Breast epithelium (tissue), 4 donors: ENCODE measurements at regions not wholly inside any gene's neighbourhood (a gene's known extent, or its start where the extent isn't known, plus 50 kb on each side); places are given as distances from the start of the nearest gene placed in this dataset.

Experiments
- DNase-seq, 2 donors: peaks; one replicate each; pipeline ENCODE4 v3.0.0-alpha.2; 2019; ENCODE audit warnings: low spot score in 2 of 2
- H3K27ac ChIP-seq, 2 donors: fragments of 200-600 bp; sonication (generic) in 1 of 2; one replicate each; pipeline ENCODE4 v1.5.1; 2016 to 2019; ENCODE audit warnings: mild to moderate bottlenecking in 1 of 2
- H3K27me3 ChIP-seq, 2 donors: fragments of 200-600 bp; sonication (generic) in 1 of 2; one replicate each; pipeline versions ENCODE4 v1.5.1 to v1.6.0; 2017 to 2019; ENCODE audit warnings: control low read depth in 1 of 2, mild to moderate bottlenecking in 1 of 2
- H3K36me3 ChIP-seq: fragments of 200-600 bp; one replicate; pipeline ENCODE4 v1.5.1; 2019
- H3K4me1 ChIP-seq, 2 donors: fragments of 200-600 bp; sonication (generic); one replicate each; pipeline ENCODE4 v1.5.1; 2016 to 2019; ENCODE audit warnings: control low read depth in 1 of 2
- H3K4me3 ChIP-seq, 3 donors: fragments of 200-600 bp; sonication (generic); 1 replicate in 2 of 3; 2 replicates in 1 of 3; pipeline ENCODE4 v1.5.1; 2016 to 2019; ENCODE audit warnings: mild to moderate bottlenecking in 3 of 3, moderate library complexity in 2 of 3
- H3K9me3 ChIP-seq, 2 donors: fragments of 200-600 bp; sonication (generic) in 1 of 2; one replicate each; pipeline ENCODE4 v1.5.1; 2016 to 2019; ENCODE audit warnings: control low read depth in 1 of 2
- CTCF ChIP-seq, 3 donors: fragments of 450-650 bp; IDR thresholded peaks; one replicate each; pipeline ENCODE4 v1.5.1; 2016 to 2017; ENCODE audit warnings: antibody characterized with exemption in 3 of 3, mild to moderate bottlenecking in 3 of 3, moderate library complexity in 3 of 3
- POLR2A ChIP-seq: fragments of 450-650 bp; IDR thresholded peaks from one replicate; pipeline ENCODE4 v1.6.1; 2016; ENCODE audit warnings: antibody characterized with exemption, mild to moderate bottlenecking, moderate library complexity
- POLR2AphosphoS5 ChIP-seq, 3 donors: sonication (generic); formaldehyde crosslinking; IDR thresholded peaks; one replicate each; pipeline ENCODE4 v1.6.1; 2017; ENCODE audit warnings: antibody characterized with exemption in 3 of 3
- intact Hi-C: fragments of 100-400 bp; cut with DNase I; formaldehyde crosslinking; loops from one replicate; pipeline ENCODE4 v1.15.1; 2023; ENCODE audit warnings: low total_unique reads

GRCh38 chr3:163655021-163655420 is 1423.3 kb downstream of the SI start:
- no peaks in the 10 kb centered on the region for H3K27me3 ChIP-seq
- H3K4me3 ChIP-seq = no peak overlapping the region
- H3K9me3 ChIP-seq = no peaks in the 10 kb centered on the region
- no peak for TF ChIP-seq CTCF (IDR thresholded peaks at IDR 0.05)
- TF ChIP-seq POLR2A = no peak
- no peak for TF ChIP-seq POLR2AphosphoS5 (IDR thresholded peaks at IDR 0.05)
- H3K36me3 ChIP-seq = no peaks in the 10 kb centered on the region
- no peak for DNase-seq
- no peaks in the 10 kb centered on the region for H3K4me1 ChIP-seq
- no peak overlapping the region for H3K27ac ChIP-seq
- intact Hi-C loops = no loop called here

GRCh38 chr3:163644172-163644571 is 1434.1 kb downstream of the SI start:
- intact Hi-C loops = no loop called here
- TF ChIP-seq POLR2A (no peak), POLR2AphosphoS5 (IDR thresholded peaks at IDR 0.05) (no peak)
- no peak for DNase-seq
- no peak overlapping the region for H3K4me3 ChIP-seq
- H3K36me3 ChIP-seq = no peaks in the 10 kb centered on the region
- no peaks in the 10 kb centered on the region for H3K27me3 ChIP-seq
- H3K9me3 ChIP-seq = no peaks in the 10 kb centered on the region
- H3K27ac ChIP-seq = no peak overlapping the region
- no peaks in the 10 kb centered on the region for H3K4me1 ChIP-seq

GRCh38 chr3:163632722-163633121 is 1445.6 kb downstream of the SI start:
- no peak overlapping the region for H3K27ac ChIP-seq
- intact Hi-C loops = no loop called here

GRCh38 chr3:163626753-163627152 is 1451.5 kb downstream of the SI start:
- no peak overlapping the region for H3K27ac ChIP-seq
- no peak overlapping the region for H3K4me3 ChIP-seq
- no peak for TF ChIP-seq POLR2AphosphoS5 (IDR thresholded peaks at IDR 0.05)
- no peak for TF ChIP-seq POLR2A
- no peak for TF ChIP-seq CTCF (IDR thresholded peaks at IDR 0.05)
- H3K36me3 ChIP-seq = no peaks in the 10 kb centered on the region
- no peaks in the 10 kb centered on the region for H3K9me3 ChIP-seq
- no peaks in the 10 kb centered on the region for H3K27me3 ChIP-seq
- no peak for DNase-seq
- H3K4me1 ChIP-seq = no peaks in the 10 kb centered on the region
- intact Hi-C loops = no loop called here

More at GRCh38 chr3:163632722-163633121, 1445.6 kb downstream of the SI start:
- Histone ChIP-seq H3K27me3 (no peaks in the 10 kb centered on the region), H3K9me3 (no peaks in the 10 kb centered on the region), H3K36me3 (no peaks in the 10 kb centered on the region), H3K4me3 (no peak overlapping the region), H3K4me1 (no peaks in the 10 kb centered on the region)
- no peak for DNase-seq
- TF ChIP-seq POLR2AphosphoS5 (IDR thresholded peaks at IDR 0.05) (no peak), CTCF (IDR thresholded peaks at IDR 0.05) (no peak), POLR2A (no peak)

GRCh38 chr3:163622384-163622783 is 1455.9 kb downstream of the SI start:
- TF ChIP-seq CTCF (IDR thresholded peaks at IDR 0.05) (no peak), POLR2AphosphoS5 (IDR thresholded peaks at IDR 0.05) (no peak), POLR2A (no peak)
- intact Hi-C loops = no loop called here
- H3K36me3 ChIP-seq = no peaks in the 10 kb centered on the region
- no peak overlapping the region for H3K4me3 ChIP-seq
- H3K27ac ChIP-seq = no peak overlapping the region
- no peak for DNase-seq
- H3K4me1 ChIP-seq = no peaks in the 10 kb centered on the region
- no peaks in the 10 kb centered on the region for H3K9me3 ChIP-seq
- no peaks in the 10 kb centered on the region for H3K27me3 ChIP-seq

- no peak overlapping the region for H3K4me3 ChIP-seq
- no peaks in the 10 kb centered on the region for H3K36me3 ChIP-seq
- DNase-seq = no peak
- no peak overlapping the region for H3K27ac ChIP-seq
- no peaks in the 10 kb centered on the region for H3K4me1 ChIP-seq
- no peaks in the 10 kb centered on the region for H3K9me3 ChIP-seq
- intact Hi-C loops = no loop called here
- TF ChIP-seq POLR2AphosphoS5 (IDR thresholded peaks at IDR 0.05) = no peak
- TF ChIP-seq POLR2A = no peak
- no peak for TF ChIP-seq CTCF (IDR thresholded peaks at IDR 0.05)
- no peaks in the 10 kb centered on the region for H3K27me3 ChIP-seq
Observed at GRCh38 chr3:163614886-163615285, 1463.4 kb downstream of the SI start.
